ENCODE measurements at regions not wholly inside any gene's neighbourhood (a gene's known extent, or its start where the extent isn't known, plus 50 kb on each side); places are given as distances from the start of the nearest gene placed in this dataset.

GRCh38 chr16:51035110-51035498 is 116.0 kb downstream of the SALL1 start:
- DNase-seq (ENCODE audit: low spot score) = peak; percentile 15

DNA sequence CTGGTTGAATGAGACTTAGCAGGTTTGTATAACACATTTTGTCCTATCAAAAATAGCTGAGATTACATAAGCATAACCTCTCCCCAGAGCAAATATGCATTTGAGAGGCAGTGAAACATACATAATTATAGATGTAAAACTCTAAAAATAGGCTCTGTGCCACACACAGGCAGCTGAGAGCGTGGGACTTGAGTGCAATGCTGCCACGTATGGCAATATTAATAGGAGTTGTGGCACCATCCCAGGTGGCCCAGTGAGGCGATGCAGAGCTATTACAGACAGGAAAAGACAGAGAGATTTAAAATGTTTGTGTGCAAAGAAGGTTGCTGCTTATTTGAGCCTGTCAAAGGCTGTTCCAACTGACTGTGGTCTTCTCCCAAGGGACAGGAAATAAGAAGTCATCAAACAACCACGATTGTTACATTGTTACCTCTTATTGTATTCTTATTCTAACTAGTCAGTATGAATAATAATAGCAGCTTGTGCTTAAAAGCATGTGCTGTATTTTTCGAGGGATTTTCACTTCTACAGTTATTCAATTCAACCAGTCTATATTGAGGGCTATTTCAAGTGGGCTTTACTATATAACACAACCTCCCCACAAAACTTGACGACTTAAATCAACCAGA is 116.5 kb downstream of the SALL1 start:
- DNase-seq (ENCODE audit: low spot score) = no peak

GRCh38 chr16:51031598-51031997 is 119.5 kb downstream of the SALL1 start:
- no peak for DNase-seq (ENCODE audit: low spot score)

DNA sequence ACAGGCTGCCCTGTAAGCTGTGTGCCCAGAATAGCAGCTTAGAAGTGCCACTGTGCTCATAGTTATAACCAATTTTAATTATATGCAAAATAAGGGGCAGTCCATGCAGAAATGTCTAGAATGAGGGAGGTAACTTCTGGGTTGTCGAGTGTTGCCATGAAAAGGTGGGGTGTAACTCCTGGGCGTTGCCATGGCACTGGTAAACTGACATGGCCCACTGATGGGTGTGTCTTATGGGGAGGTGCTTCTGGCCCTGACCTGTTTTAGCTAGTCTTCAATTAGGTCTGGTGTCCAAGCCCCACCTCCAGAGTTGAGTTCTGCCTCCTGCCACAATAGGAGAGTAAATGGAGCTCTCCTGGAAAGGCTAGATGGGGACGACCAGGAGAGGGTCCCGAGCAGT is 120.6 kb downstream of the SALL1 start:
- DNase-seq (ENCODE audit: low spot score) = no peak

- no peak for DNase-seq (ENCODE audit: low spot score)
Measured at GRCh38 chr16:51025588-51026290, 125.3 kb downstream of the SALL1 start.

DNA sequence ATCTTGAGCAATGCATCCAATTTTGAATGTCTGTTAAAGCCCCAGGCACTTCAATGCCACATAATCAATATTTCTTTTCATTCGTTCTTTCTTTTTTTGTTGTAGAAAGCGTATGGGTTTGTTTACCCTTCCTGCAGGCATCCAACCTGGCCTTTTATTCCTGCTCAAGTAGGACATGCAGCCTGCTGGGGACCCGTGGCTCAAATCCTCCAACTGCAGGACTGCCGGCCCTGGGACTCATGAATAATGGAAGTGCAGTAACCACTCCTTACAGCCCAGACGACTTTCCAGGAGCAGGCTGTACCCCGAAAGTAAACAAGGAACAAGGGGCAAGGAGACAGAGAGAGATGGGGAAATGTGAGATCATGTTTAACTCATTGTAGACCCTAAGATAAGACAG is 126.4 kb downstream of the SALL1 start:
- DNase-seq (ENCODE audit: low spot score) = no peak

GRCh38 chr16:51022955-51023354 is 128.1 kb downstream of the SALL1 start:
- no peak for DNase-seq (ENCODE audit: low spot score)

DNA sequence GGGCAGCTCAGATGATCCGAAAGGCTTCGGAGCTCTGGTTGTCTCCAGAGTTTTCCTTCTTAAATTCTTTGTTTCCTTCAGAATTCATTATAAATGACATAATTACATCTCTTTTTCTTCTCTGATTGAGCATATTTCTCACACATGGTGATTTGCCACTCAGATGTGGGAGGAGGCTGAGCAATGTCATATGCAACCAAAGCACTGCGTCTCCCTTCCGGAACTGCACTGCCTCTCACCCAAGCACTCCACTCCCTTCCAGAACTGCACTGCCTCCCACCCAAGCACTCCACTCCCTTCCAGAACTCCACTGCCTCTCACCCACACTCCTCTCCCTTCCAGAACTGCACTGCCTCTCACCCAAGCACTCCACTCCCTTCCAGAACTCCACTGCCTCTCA is 131.5 kb downstream of the SALL1 start:
- DNase-seq (ENCODE audit: low spot score) = no peak

- DNase-seq (ENCODE audit: low spot score) = no peak
Measured at GRCh38 chr16:51017969-51018368, 133.1 kb downstream of the SALL1 start.

DNA sequence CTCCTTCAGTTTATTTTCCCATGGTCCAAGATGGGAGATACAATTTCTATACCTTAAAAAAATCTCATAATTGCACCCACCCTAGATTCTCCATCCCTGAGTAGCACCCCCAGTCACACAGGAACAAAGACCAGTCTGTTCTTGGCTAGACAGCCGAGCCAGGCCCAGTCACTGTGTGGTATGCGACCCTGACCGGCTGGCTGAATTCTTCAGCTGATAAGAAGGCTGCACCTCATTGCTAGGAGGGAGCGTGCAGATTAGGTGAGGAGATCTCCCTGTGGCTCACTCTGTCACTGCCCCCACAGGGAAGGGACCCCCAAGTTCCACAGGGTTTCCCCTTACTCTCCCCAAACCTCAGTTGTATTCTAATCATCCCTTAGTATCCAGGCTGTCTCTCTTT is 138.7 kb downstream of the SALL1 start:
- no peak for DNase-seq (ENCODE audit: low spot score)

DNA sequence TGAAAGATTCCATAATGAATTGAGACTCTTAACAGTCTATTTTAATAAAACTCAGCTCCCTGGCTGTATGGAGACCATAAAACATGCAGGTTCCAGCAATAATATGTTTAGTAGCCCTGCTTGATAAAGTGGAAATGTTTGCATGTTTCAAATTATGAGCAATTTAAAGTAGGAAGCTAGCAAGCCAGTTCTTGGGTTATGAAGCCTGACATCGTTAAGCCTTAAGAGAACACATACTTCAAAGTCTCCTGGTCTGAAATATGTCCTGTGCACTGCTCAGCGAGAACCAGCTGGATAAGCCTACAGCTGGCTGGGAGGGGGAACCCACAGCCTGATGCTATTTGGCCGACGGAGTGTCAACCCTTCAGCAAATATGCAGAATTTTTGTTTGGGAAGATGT is 140.3 kb downstream of the SALL1 start:
- DNase-seq (ENCODE audit: low spot score) = no peak

GRCh38 chr16:51009813-51010212 is 141.3 kb downstream of the SALL1 start:
- DNase-seq (ENCODE audit: low spot score) = no peak

DNA sequence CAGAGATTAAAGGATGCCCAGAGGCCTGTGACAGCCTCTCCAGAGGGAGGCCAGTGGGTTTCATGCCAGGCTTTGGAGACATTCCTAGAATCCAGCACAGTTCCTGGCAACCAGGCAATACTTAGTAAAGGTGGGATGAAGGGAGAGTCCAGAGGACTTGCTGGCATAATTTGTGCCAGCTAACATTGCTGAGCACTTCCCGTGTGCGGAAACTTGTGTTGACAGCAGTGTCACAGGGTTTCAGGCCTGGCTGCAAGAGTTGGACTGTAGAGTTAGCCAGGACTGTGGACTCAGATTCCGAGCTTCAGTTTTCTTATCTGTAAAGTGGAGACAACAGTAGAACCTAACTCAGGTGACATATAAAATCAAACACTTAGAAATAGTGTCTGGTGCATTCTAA is 141.7 kb downstream of the SALL1 start:
- no peak for DNase-seq (ENCODE audit: low spot score)

- DNase-seq (ENCODE audit: low spot score) = no peak
Measured at GRCh38 chr16:51008607-51009006, 142.5 kb downstream of the SALL1 start.

GRCh38 chr16:51008037-51008436 is 143.0 kb downstream of the SALL1 start:
- DNase-seq (ENCODE audit: low spot score) = no peak

- no peak for DNase-seq (ENCODE audit: low spot score)
Measured at GRCh38 chr16:51003850-51004566, 147.1 kb downstream of the SALL1 start.

DNA sequence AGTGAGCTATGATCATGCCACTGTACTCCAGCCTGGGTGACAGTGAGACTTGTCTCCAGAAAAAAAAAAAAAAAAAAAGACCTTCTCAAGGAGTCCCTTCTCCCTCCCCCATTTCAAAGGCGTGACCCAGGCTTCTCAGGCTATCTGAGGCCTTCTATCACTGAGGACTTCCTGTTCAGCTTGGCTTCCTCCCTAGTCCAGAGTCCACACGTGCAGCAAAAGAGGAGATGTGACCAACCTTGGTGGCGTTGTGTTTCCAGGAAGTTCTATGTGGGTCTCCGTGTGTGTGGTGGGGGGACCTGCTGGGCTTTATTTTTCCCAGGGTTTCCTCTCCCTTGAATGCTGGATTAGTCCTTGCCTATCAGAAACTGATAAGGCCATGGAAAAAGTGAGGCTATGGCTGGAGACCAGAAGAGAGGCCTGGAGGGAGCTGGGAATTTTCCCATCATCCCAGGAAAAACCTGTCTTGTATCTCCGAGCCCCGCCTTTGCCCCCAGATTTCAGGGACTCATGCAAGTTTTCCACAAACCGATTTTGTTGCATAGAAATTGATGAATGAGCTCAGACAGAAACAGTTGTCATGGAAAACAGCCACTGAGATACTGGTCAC is 148.1 kb downstream of the SALL1 start:
- DNase-seq (ENCODE audit: low spot score) = no peak

DNA sequence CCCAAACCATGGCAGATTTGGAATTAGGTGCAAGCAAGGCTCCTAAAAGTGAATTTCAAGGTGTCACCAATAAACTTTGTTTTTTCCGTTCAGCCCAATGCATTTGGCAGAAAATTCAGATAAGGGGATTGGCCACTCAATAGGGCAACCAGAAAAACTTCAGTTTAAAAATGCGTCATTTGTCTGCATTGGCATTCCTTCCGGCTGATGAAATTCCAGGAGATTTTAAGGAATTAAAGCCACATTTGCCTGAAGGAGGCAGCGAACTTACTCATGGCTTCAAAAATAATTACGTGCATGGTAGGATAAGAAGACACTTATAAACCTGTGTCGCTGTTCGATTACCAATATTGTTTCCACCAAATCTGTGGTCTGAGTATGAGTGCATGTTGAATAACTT is 151.9 kb downstream of the SALL1 start:
- DNase-seq (ENCODE audit: low spot score) = no peak

DNA sequence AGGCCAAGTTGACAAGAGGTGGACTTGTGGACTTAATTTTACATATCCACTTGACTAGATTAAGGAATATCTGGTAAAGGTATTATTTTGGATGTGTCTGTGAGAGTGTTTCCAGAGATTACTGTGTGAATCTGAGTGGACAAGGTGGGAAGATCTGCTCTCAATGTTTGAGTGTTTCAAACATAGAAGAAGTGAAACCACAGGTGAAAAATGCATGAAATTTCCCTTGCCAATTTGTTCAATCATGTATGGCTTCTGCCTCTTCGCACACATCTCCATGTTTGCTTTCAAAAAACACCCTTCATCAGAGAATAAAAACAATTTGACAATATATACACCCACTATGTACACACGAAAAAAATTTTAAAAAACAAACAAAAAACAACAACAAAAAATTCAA is 152.7 kb downstream of the SALL1 start:
- DNase-seq (ENCODE audit: low spot score) = no peak

- DNase-seq (ENCODE audit: low spot score) = no peak
Measured at GRCh38 chr16:50997679-50998078, 153.4 kb downstream of the SALL1 start.

DNA sequence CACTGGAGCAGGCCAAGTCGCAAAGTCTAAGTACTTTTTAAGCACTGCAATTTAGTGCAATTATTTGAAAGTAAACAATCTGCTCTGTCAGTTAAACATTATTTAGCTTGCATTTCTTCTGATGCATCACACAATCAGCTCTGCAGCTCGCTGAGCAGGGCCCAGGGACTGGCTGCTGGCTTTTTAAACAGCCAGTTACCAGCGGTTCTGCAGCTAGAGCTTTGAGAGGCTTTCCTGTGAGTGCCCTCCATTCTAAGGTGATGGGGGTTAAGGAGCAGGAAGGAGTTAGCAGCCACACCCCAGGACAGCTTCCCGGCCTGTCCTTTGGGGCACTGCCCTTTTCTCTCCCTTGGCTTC is 154.3 kb downstream of the SALL1 start:
- no peak for DNase-seq (ENCODE audit: low spot score)

- no peak for DNase-seq (ENCODE audit: low spot score)
Measured at GRCh38 chr16:50996166-50996829, 154.8 kb downstream of the SALL1 start.

GRCh38 chr16:50994995-50995394 is 156.1 kb downstream of the SALL1 start:
- no peak for DNase-seq (ENCODE audit: low spot score)
